ENCODE measurements at regions not wholly inside any gene's neighbourhood (a gene's known extent, or its start where the extent isn't known, plus 50 kb on each side); places are given as distances from the start of the nearest gene placed in this dataset.

DNA sequence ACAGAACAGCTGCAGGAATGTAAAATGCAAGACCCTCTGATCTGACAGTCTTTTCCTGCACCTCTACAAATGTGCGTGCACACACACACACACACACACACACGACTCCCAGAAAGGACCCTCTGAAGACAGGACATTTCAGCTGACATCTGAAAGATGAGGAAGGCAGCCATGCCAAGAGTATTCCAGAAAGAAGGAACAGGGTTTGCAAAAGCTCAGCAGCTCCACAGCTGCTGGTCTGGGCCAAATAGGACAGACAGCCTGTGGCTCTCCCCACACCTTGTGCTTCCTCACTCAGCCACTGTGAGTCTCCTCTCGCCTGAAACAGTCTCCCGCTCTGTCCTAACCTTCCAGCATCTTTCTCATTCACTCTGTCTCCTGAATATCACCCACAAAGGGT, 189.0 kb downstream of the PALM2AKAP2 start:
- TF ChIP-seq, protein P1, sequence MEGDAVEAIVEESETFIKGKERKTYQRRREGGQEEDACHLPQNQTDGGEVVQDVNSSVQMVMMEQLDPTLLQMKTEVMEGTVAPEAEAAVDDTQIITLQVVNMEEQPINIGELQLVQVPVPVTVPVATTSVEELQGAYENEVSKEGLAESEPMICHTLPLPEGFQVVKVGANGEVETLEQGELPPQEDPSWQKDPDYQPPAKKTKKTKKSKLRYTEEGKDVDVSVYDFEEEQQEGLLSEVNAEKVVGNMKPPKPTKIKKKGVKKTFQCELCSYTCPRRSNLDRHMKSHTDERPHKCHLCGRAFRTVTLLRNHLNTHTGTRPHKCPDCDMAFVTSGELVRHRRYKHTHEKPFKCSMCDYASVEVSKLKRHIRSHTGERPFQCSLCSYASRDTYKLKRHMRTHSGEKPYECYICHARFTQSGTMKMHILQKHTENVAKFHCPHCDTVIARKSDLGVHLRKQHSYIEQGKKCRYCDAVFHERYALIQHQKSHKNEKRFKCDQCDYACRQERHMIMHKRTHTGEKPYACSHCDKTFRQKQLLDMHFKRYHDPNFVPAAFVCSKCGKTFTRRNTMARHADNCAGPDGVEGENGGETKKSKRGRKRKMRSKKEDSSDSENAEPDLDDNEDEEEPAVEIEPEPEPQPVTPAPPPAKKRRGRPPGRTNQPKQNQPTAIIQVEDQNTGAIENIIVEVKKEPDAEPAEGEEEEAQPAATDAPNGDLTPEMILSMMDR (IDR thresholded peaks at IDR 0.05; ENCODE audit: poor library complexity) = peak; percentile 29
- TF ChIP-seq EZH2 (IDR thresholded peaks at IDR 0.05; ENCODE audit: borderline replicate concordance) (no peak), EZH2phosphoT487 (IDR thresholded peaks at IDR 0.05; ENCODE audit: low read depth, severe bottlenecking, unreplicated experiment) (no peak)

Measured in hepatocyte (in vitro differentiated cells).